Fibroblast of mammary gland (primary cell): ENCODE measurements at regions not wholly inside any gene's neighbourhood (a gene's known extent, or its start where the extent isn't known, plus 50 kb on each side); places are given as distances from the start of the nearest gene placed in this dataset.

Source experiments
- DNase-seq: peaks from one replicate; pipeline ENCODE4 v3.0.0-alpha.2; 2010; ENCODE audit warnings: low read depth
- H3K4me3 ChIP-seq: 2 replicates; pipeline ENCODE4 v1.5.1; 2011; ENCODE audit warnings: low read depth, mild to moderate bottlenecking, low read length, moderate library complexity; ENCODE audit not compliant: control insufficient read depth
- CTCF ChIP-seq: conservative IDR thresholded peaks from 2 replicates; pipeline ENCODE4 v1.5.1; 2011; ENCODE audit warnings: low read depth, low read length, inconsistent platforms; ENCODE audit not compliant: control insufficient read depth, insufficient read depth

GRCh38 chr16:79476580-79476979 lies 124.0 kb downstream of the MAF start:
- TF ChIP-seq CTCF = no peak
- no peak for DNase-seq
- no peak overlapping the region for H3K4me3 ChIP-seq

GRCh38 chr16:79475841-79476240 lies 124.7 kb downstream of the MAF start:
- TF ChIP-seq CTCF = no peak
- no peak for DNase-seq
- no peak overlapping the region for H3K4me3 ChIP-seq

- H3K4me3 ChIP-seq = no peak overlapping the region
- TF ChIP-seq CTCF = no peak
- DNase-seq = no peak
Observed at GRCh38 chr16:79473456-79473855, 127.1 kb downstream of the MAF start.

- DNase-seq = no peak
- H3K4me3 ChIP-seq = no peak overlapping the region
- no peak for TF ChIP-seq CTCF
Observed at GRCh38 chr16:79472426-79472825, 128.1 kb downstream of the MAF start.

GRCh38 chr16:79469999-79470398 lies 130.5 kb downstream of the MAF start:
- TF ChIP-seq CTCF = no peak
- H3K4me3 ChIP-seq = no peak overlapping the region
- no peak for DNase-seq

- no peak for DNase-seq
- no peak overlapping the region for H3K4me3 ChIP-seq
- TF ChIP-seq CTCF = no peak
Observed at GRCh38 chr16:79468631-79469030, 131.9 kb downstream of the MAF start.

- no peak overlapping the region for H3K4me3 ChIP-seq
- no peak for DNase-seq
- TF ChIP-seq CTCF = no peak
Observed at GRCh38 chr16:79468121-79468552, 132.4 kb downstream of the MAF start.
